Astrocyte (in vitro differentiated cells and primary cell): ENCODE measurements at regions not wholly inside any gene's neighbourhood (a gene's known extent, or its start where the extent isn't known, plus 50 kb on each side); places are given as distances from the start of the nearest gene placed in this dataset.

Experiments used
- DNase-seq: peaks from one replicate; pipeline ENCODE4 v3.0.0-alpha.2; 2010; ENCODE audit warnings: low read depth
- FAIRE-seq: peaks from 2 replicates; lab custom pipeline; 2011; peaks lifted over from hg19 to GRCh38; lab: Jason Lieb, UNC
- H2AFZ ChIP-seq: 2 replicates; pipeline ENCODE4 v1.6.0; 2012; ENCODE audit warnings: low read depth, low read length, inconsistent platforms
- H3K27ac ChIP-seq: 2 replicates; pipeline ENCODE4 v1.5.1; 2011; ENCODE audit warnings: low read depth, low read length, inconsistent platforms
- H3K27me3 ChIP-seq: 2 replicates; pipeline ENCODE4 v1.6.0; 2011; ENCODE audit warnings: low read length, inconsistent platforms; ENCODE audit not compliant: insufficient read depth
- H3K36me3 ChIP-seq: 2 replicates; pipeline ENCODE4 v1.5.1; 2011; ENCODE audit warnings: low read length, inconsistent platforms; ENCODE audit not compliant: insufficient read depth
- H3K4me1 ChIP-seq: 2 replicates; pipeline ENCODE4 v1.5.1; 2011; ENCODE audit warnings: low read length, inconsistent platforms; ENCODE audit not compliant: insufficient read depth
- H3K4me2 ChIP-seq: 2 replicates; pipeline ENCODE4 v1.6.0; 2012; ENCODE audit warnings: low read length, inconsistent platforms
- H3K4me3 ChIP-seq: 2 replicates; pipeline ENCODE4 v1.5.1; 2011; ENCODE audit warnings: low read depth, mild to moderate bottlenecking, low read length, inconsistent platforms; ENCODE audit not compliant: insufficient read depth
- H3K79me2 ChIP-seq: 2 replicates; pipeline ENCODE4 v1.6.0; 2012; ENCODE audit warnings: mild to moderate bottlenecking, low read length, inconsistent platforms; ENCODE audit not compliant: insufficient read depth
- H3K9ac ChIP-seq: 2 replicates; pipeline ENCODE4 v1.6.0; 2012; ENCODE audit warnings: mild to moderate bottlenecking, low read length, inconsistent platforms
- H3K9me3 ChIP-seq: 2 replicates; pipeline ENCODE4 v1.5.1; 2012; ENCODE audit warnings: low read depth, mild to moderate bottlenecking, low read length, inconsistent platforms; ENCODE audit not compliant: insufficient read depth
- H4K20me1 ChIP-seq: 2 replicates; pipeline ENCODE4 v1.6.0; 2012; ENCODE audit warnings: low read length, inconsistent platforms; ENCODE audit not compliant: insufficient read depth
- H3K27ac Mint-ChIP-seq: one replicate; pipeline ENCODE4 v1.8.0; 2021; ENCODE audit warnings: mild to moderate bottlenecking, mixed read lengths; ENCODE audit not compliant: unreplicated experiment
- H3K27me3 Mint-ChIP-seq: one replicate; pipeline ENCODE4 v1.8.0; 2021; ENCODE audit warnings: low read depth, mixed read lengths; ENCODE audit not compliant: unreplicated experiment
- H3K36me3 Mint-ChIP-seq: one replicate; pipeline ENCODE4 v1.8.0; 2021; ENCODE audit warnings: low read depth, mixed read lengths; ENCODE audit not compliant: unreplicated experiment
- H3K4me1 Mint-ChIP-seq: one replicate; pipeline ENCODE4 v1.8.0; 2021; ENCODE audit warnings: low read depth, mixed read lengths; ENCODE audit not compliant: unreplicated experiment
- H3K4me3 Mint-ChIP-seq: one replicate; pipeline ENCODE4 v1.8.0; 2021; ENCODE audit warnings: mild to moderate bottlenecking, moderate library complexity, mixed read lengths; ENCODE audit not compliant: unreplicated experiment
- H3K9me3 Mint-ChIP-seq: one replicate; pipeline ENCODE4 v1.8.0; 2021; ENCODE audit warnings: mild to moderate bottlenecking, mixed read lengths; ENCODE audit not compliant: unreplicated experiment
- EZH2 ChIP-seq: IDR thresholded peaks from 2 replicates; pipeline ENCODE4 v1.6.1; 2012; ENCODE audit warnings: mild to moderate bottlenecking, low read length, inconsistent platforms; ENCODE audit not compliant: insufficient read depth
- TF ChIP-seq, protein P1 (sequence below): IDR thresholded peaks from 2 replicates; pipeline ENCODE4 v1.5.1; 2011; ENCODE audit warnings: low read depth, mild to moderate bottlenecking, inconsistent platforms, low read length, moderate library complexity; ENCODE audit not compliant: insufficient read depth

DNA sequence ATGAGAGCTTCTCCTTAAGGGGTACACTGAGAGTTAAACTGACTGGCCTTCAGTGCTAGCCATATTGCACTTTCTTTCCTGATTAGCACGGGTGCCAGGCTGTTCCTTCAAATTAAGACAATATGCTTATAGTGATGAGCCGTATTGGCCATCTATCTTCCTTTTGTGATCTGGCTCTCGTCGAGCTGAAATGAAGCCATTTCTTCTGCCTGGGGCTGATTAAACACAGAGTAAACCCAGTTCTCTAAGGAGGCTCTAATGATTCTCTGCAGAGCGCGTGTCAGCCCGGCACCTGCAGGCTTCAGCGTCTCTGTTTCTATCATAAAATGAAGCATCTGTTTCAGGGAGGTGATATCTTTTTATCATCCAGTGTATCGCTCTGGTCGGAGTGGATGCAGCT lies 107.5 kb upstream of the NR2F2 start:
- no peak for FAIRE-seq
- peaks cover 16% of the 10 kb centered on the region for H3K27me3 Mint-ChIP-seq

DNA sequence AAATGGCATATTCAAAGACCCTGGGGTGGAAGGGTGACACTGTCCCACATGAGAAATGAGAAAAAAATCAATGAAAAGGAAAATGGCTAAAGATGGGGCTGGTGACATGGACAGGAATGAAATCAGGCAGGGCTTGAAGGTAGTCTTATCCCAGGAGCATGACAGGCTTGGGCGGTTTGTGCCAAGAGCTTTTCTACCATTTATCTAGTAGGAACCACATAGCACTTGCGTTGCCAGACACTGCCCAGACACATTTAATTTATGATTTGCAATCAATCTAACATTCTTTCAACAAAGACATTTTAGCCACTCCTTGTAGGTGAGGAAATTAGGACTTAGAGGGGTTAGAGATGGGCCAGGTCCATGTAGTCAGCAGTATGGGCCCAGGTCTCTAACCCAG lies 106.6 kb upstream of the NR2F2 start:
- H3K9me3 ChIP-seq: no peaks in the 10 kb centered on the region
- H3K4me3 ChIP-seq: no peak overlapping the region
- H3K4me2 ChIP-seq: no peak overlapping the region
- no peak for FAIRE-seq
- H2AFZ ChIP-seq: no peak overlapping the region
- no peaks in the 10 kb centered on the region for H3K4me1 Mint-ChIP-seq
- no peaks in the 10 kb centered on the region for H3K4me1 ChIP-seq
- no peak overlapping the region for H3K9ac ChIP-seq
- H3K27ac ChIP-seq: no peak overlapping the region
- H3K27me3 ChIP-seq: no peaks in the 10 kb centered on the region
- no peaks in the 10 kb centered on the region for H4K20me1 ChIP-seq
- TF ChIP-seq EZH2: no peak
- TF ChIP-seq, protein P1, sequence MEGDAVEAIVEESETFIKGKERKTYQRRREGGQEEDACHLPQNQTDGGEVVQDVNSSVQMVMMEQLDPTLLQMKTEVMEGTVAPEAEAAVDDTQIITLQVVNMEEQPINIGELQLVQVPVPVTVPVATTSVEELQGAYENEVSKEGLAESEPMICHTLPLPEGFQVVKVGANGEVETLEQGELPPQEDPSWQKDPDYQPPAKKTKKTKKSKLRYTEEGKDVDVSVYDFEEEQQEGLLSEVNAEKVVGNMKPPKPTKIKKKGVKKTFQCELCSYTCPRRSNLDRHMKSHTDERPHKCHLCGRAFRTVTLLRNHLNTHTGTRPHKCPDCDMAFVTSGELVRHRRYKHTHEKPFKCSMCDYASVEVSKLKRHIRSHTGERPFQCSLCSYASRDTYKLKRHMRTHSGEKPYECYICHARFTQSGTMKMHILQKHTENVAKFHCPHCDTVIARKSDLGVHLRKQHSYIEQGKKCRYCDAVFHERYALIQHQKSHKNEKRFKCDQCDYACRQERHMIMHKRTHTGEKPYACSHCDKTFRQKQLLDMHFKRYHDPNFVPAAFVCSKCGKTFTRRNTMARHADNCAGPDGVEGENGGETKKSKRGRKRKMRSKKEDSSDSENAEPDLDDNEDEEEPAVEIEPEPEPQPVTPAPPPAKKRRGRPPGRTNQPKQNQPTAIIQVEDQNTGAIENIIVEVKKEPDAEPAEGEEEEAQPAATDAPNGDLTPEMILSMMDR: no peak
- H3K27ac Mint-ChIP-seq: no peak overlapping the region
- H3K79me2 ChIP-seq: no peaks in the 10 kb centered on the region
- H3K36me3 Mint-ChIP-seq: no peaks in the 10 kb centered on the region
- peaks cover 16% of the 10 kb centered on the region for H3K27me3 Mint-ChIP-seq
- no peaks in the 10 kb centered on the region for H3K36me3 ChIP-seq
- DNase-seq: no peak
- peaks cover under 1% of the 10 kb centered on the region for H3K9me3 Mint-ChIP-seq
- H3K4me3 Mint-ChIP-seq: no peak overlapping the region

More for the DNA sequence above, 107.5 kb upstream of the NR2F2 start:
- Mint-ChIP-seq H3K4me3 (no peak overlapping the region), H3K36me3 (no peaks in the 10 kb centered on the region), H3K4me1 (no peaks in the 10 kb centered on the region), H3K9me3 (peaks cover 3% of the 10 kb centered on the region), H3K27ac (no peak overlapping the region)
- Histone ChIP-seq H3K79me2 (no peaks in the 10 kb centered on the region), H3K9me3 (no peaks in the 10 kb centered on the region), H4K20me1 (no peaks in the 10 kb centered on the region), H3K4me3 (no peak overlapping the region), H3K27me3 (no peaks in the 10 kb centered on the region), H2AFZ (no peak overlapping the region), H3K9ac (no peak overlapping the region), H3K4me1 (no peaks in the 10 kb centered on the region), H3K4me2 (no peak overlapping the region), H3K36me3 (no peaks in the 10 kb centered on the region), H3K27ac (no peak overlapping the region)
- no peak for TF ChIP-seq EZH2
- TF ChIP-seq, protein P1: no peak
- no peak for DNase-seq

- FAIRE-seq: no peak
These were observed 104.7 kb upstream of the NR2F2 start for GRCh38 chr15:96225642-96226259.

More at GRCh38 chr15:96225642-96226259, 104.7 kb upstream of the NR2F2 start:
- Histone ChIP-seq H3K4me3 (no peak overlapping the region), H3K27me3 (no peaks in the 10 kb centered on the region), H2AFZ (no peak overlapping the region), H3K9ac (no peak overlapping the region), H3K79me2 (no peaks in the 10 kb centered on the region), H3K4me2 (no peak overlapping the region), H3K36me3 (no peaks in the 10 kb centered on the region), H3K27ac (no peak overlapping the region), H3K9me3 (no peaks in the 10 kb centered on the region), H4K20me1 (no peaks in the 10 kb centered on the region), H3K4me1 (no peaks in the 10 kb centered on the region)
- Mint-ChIP-seq H3K4me1 (no peaks in the 10 kb centered on the region), H3K27ac (no peak overlapping the region), H3K27me3 (peaks cover 14% of the 10 kb centered on the region), H3K36me3 (no peaks in the 10 kb centered on the region), H3K4me3 (no peak overlapping the region), H3K9me3 (no peaks in the 10 kb centered on the region)
- TF ChIP-seq, protein P1: no peak
- TF ChIP-seq EZH2: no peak
- no peak for DNase-seq
